Mesendoderm (in vitro differentiated cells): ENCODE measurements at regions not wholly inside any gene's neighbourhood (a gene's known extent, or its start where the extent isn't known, plus 50 kb on each side); places are given as distances from the start of the nearest gene placed in this dataset.

Experiments used
- DNase-seq: peaks from one replicate; pipeline ENCODE4 v3.0.0; 2013
- H2AK5ac ChIP-seq: 2 replicates; pipeline ENCODE4 v1.6.1; 2013; ENCODE audit warnings: low read length, inconsistent platforms
- H2BK120ac ChIP-seq: 2 replicates; pipeline ENCODE4 v1.6.1; 2013; ENCODE audit warnings: low read depth, mild to moderate bottlenecking, low read length, moderate library complexity, mixed read lengths
- H2BK15ac ChIP-seq: replicated peaks from 2 replicates; pipeline ENCODE4 v1.6.1; 2013; ENCODE audit warnings: low read depth, mild to moderate bottlenecking, moderate library complexity
- H2BK5ac ChIP-seq: 2 replicates; pipeline ENCODE4 v1.6.1; 2013; ENCODE audit warnings: low read length, inconsistent platforms
- H3K18ac ChIP-seq: 2 replicates; pipeline ENCODE4 v1.6.1; 2013; ENCODE audit warnings: mild to moderate bottlenecking, low read length, mixed read lengths
- H3K23ac ChIP-seq: one replicate; pipeline ENCODE4 v1.6.1; 2013; ENCODE audit warnings: low read length
- H3K27ac ChIP-seq: 2 replicates; pipeline ENCODE4 v1.5.1; 2013; ENCODE audit warnings: low read depth, mild to moderate bottlenecking, inconsistent platforms, low read length, moderate library complexity
- H3K27me3 ChIP-seq: 2 replicates; pipeline ENCODE4 v1.6.1; 2013; ENCODE audit warnings: low read length, control low read depth, mild to moderate bottlenecking, inconsistent platforms; ENCODE audit not compliant: insufficient read depth, poor library complexity
- H3K36me3 ChIP-seq: 2 replicates; pipeline ENCODE4 v1.6.1; 2013; ENCODE audit warnings: low read length, inconsistent platforms; ENCODE audit not compliant: control insufficient read depth, insufficient read depth
- H3K4ac ChIP-seq: one replicate; pipeline ENCODE4 v1.6.1; 2013; ENCODE audit warnings: low read depth, mild to moderate bottlenecking, low read length, moderate library complexity
- H3K4me1 ChIP-seq: 2 replicates; pipeline ENCODE4 v1.6.1; 2013; ENCODE audit warnings: low read depth, low read length, inconsistent platforms; ENCODE audit not compliant: control insufficient read depth
- H3K4me2 ChIP-seq: 2 replicates; pipeline ENCODE4 v1.6.1; 2013; ENCODE audit warnings: low read length
- H3K4me3 ChIP-seq: 2 replicates; pipeline ENCODE4 v1.5.1; 2013; ENCODE audit warnings: mild to moderate bottlenecking, low read length
- H3K56ac ChIP-seq: one replicate; pipeline ENCODE4 v1.6.1; 2013; ENCODE audit warnings: low read length
- H3K79me1 ChIP-seq: 2 replicates; pipeline ENCODE4 v1.6.1; 2013; ENCODE audit warnings: low read length, inconsistent platforms
- H3K79me2 ChIP-seq: 2 replicates; pipeline ENCODE4 v1.6.1; 2013; ENCODE audit warnings: mild to moderate bottlenecking, low read length; ENCODE audit not compliant: control insufficient read depth, insufficient read depth
- H3K9ac ChIP-seq: 2 replicates; pipeline ENCODE4 v1.6.1; 2013; ENCODE audit warnings: low read length, inconsistent platforms
- H4K5ac ChIP-seq: one replicate; pipeline ENCODE4 v1.6.1; 2013; ENCODE audit warnings: low read length
- H4K8ac ChIP-seq: one replicate; pipeline ENCODE4 v1.6.1; 2013; ENCODE audit warnings: low read depth, mild to moderate bottlenecking, control low read depth, low read length, moderate library complexity
- WGBS: extraction: QIAGEN DNeasy Blood & Tissue Kit; methylation state at CpG from one replicate; pipeline ENCODE4 v1.1.7; 2013; ENCODE audit warnings: low lambda C conversion rate, missing lambda C conversion rate; ENCODE audit not compliant: insufficient coverage; ENCODE audit errors: extremely low coverage; 5-methylcytosine and 5-hydroxymethylcytosine counted together

DNA sequence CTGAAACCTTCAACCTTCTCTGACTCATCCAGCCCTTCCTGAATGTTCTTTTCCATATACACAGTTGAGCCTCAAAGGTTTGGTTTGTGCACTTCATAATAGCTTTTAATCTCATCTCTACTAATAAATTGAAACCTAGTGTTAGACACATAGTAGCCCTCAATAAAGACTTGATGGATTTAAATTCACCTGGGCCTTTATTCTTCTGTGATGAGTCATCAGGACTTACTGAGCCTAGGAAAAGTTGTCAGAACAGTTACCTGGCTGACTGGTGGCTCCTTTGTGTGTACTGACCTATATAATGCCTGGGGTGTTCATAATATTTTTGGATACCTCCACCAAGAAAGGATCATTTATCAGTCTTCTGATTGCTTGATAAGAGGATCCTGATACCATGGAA is 86.4 kb upstream of the NTF3 start:
- Histone ChIP-seq H4K5ac (no peak overlapping the region), H4K8ac (no peak overlapping the region), H2BK120ac (no peak overlapping the region), H3K23ac (no peak overlapping the region), H3K4me3 (no peak overlapping the region), H3K4ac (no peak overlapping the region), H3K36me3 (no peaks in the 10 kb centered on the region), H2BK5ac (no peak overlapping the region), H2AK5ac (no peak overlapping the region), H2BK15ac (no peak overlapping the region), H3K9ac (no peak overlapping the region), H3K4me1 (no peaks in the 10 kb centered on the region), H3K27me3 (no peaks in the 10 kb centered on the region), H3K79me1 (no peaks in the 10 kb centered on the region), H3K18ac (no peak overlapping the region), H3K79me2 (no peaks in the 10 kb centered on the region), H3K27ac (no peak overlapping the region), H3K4me2 (no peak overlapping the region), H3K56ac (no peak overlapping the region)
- DNase-seq: no peak

DNA sequence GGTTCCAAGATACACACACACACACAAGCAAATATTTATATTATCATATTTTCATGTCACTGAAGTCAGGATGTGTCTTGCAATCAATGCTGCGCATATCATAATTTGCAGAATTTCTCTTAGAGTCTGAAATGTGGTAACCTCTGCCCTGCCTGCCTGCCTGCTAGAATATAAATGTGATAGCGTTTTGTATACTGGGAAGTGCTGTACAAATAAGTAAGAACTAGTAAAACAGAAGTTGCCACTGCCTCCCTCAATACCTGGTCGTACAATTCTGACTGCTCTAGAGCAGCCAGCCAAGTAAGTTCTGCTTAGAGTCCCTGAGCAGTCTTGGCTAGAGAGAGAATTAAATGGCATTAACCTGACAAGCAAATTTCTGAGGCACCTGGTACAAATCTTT is 83.9 kb upstream of the NTF3 start:
- no peak overlapping the region for H2AK5ac ChIP-seq
- DNase-seq: no peak
- H3K79me2 ChIP-seq: no peaks in the 10 kb centered on the region
- H3K79me1 ChIP-seq: no peaks in the 10 kb centered on the region
- no peak overlapping the region for H3K4ac ChIP-seq
- no peaks in the 10 kb centered on the region for H3K36me3 ChIP-seq
- no peak overlapping the region for H3K4me2 ChIP-seq
- H4K8ac ChIP-seq: no peak overlapping the region
- no peak overlapping the region for H3K27ac ChIP-seq
- no peak overlapping the region for H2BK15ac ChIP-seq
- H3K9ac ChIP-seq: no peak overlapping the region
- H3K56ac ChIP-seq: no peak overlapping the region
- WGBS: no CpG with 5 or more reads among the region's 3 CpGs
- H3K4me3 ChIP-seq: no peak overlapping the region
- H3K23ac ChIP-seq: no peak overlapping the region
- H4K5ac ChIP-seq: no peak overlapping the region
- no peaks in the 10 kb centered on the region for H3K4me1 ChIP-seq
- no peak overlapping the region for H3K18ac ChIP-seq
- no peaks in the 10 kb centered on the region for H3K27me3 ChIP-seq
- H2BK5ac ChIP-seq: no peak overlapping the region
- no peak overlapping the region for H2BK120ac ChIP-seq

DNA sequence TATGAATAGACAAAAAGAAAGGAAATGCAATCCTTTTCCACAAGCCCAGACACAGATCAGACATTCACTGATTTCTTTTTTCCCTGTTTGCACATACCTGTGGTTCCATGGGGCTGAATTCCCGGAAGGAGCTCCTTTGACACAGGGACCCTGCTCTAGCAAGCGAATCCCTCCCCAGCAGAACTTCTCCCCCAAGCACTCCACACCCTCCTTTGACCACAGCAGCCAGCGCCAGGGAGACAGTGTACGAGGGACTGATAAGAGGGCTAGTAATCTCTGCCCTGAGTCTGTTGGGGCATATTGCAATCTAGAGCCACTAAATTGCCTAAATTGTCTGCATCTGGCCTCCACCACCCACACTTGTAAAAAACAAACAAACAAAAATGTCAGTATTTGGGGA is 83.4 kb upstream of the NTF3 start:
- H3K18ac ChIP-seq: no peak overlapping the region
- no peak overlapping the region for H3K9ac ChIP-seq
- no peaks in the 10 kb centered on the region for H3K36me3 ChIP-seq
- H3K4me1 ChIP-seq: no peaks in the 10 kb centered on the region
- H2AK5ac ChIP-seq: no peak overlapping the region
- H3K4me3 ChIP-seq: no peak overlapping the region
- no peaks in the 10 kb centered on the region for H3K79me1 ChIP-seq
- no CpG with 5 or more reads among the region's 4 CpGs for WGBS
- no peak overlapping the region for H3K4ac ChIP-seq
- H3K56ac ChIP-seq: no peak overlapping the region
- H2BK120ac ChIP-seq: no peak overlapping the region
- H3K27me3 ChIP-seq: no peaks in the 10 kb centered on the region
- H3K23ac ChIP-seq: no peak overlapping the region
- H3K27ac ChIP-seq: no peak overlapping the region
- H4K5ac ChIP-seq: no peak overlapping the region
- no peak overlapping the region for H3K4me2 ChIP-seq
- DNase-seq: peak; percentile 48
- no peak overlapping the region for H2BK15ac ChIP-seq
- no peak overlapping the region for H4K8ac ChIP-seq
- no peaks in the 10 kb centered on the region for H3K79me2 ChIP-seq
- H2BK5ac ChIP-seq: no peak overlapping the region

DNA sequence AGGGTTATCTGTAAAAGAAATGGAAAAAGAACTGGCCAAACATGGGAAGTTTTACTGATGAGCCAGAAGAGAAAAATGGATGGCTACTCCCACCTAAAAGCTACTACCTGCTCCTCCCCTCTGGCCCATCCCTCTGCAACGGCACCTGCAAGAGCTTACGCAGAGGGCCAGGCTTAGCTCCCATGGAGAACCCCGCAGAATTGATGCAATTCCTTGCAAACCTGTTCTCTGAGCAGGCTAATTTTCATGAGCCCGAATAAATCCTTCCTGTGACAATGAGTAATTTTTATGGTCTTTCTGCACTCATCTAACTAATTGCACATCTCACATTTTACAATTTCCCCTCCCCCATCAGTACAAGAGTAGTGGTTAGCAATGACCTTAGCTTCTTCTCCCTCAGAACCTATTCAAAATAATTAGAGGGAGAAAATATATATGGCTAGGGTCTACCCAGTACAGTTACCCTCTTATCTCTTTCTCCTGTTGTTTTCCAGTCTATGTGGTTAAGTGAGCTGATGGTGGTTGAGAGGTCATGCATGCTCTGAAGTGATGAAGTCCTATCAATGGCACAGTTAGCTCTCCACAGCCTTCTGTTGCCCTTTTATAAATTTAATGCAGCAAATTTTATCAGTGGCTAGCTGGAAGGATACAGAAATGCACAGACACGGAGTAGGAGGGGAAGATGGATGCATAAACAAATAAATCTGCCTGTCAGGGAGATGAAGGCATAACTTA is 67.7 kb upstream of the NTF3 start:
- no peak overlapping the region for H3K9ac ChIP-seq
- WGBS: no CpG with 5 or more reads among the region's 5 CpGs
- H2BK15ac ChIP-seq: no peak overlapping the region
- H3K4me1 ChIP-seq: no peaks in the 10 kb centered on the region
- no peak overlapping the region for H3K27ac ChIP-seq
- no peak overlapping the region for H3K4me2 ChIP-seq
- no peak overlapping the region for H2AK5ac ChIP-seq
- no peak overlapping the region for H2BK120ac ChIP-seq
- H4K5ac ChIP-seq: no peak overlapping the region
- H4K8ac ChIP-seq: no peak overlapping the region
- H3K4ac ChIP-seq: no peak overlapping the region
- no peak overlapping the region for H3K4me3 ChIP-seq
- no peak overlapping the region for H3K18ac ChIP-seq
- H3K36me3 ChIP-seq: no peaks in the 10 kb centered on the region
- H3K27me3 ChIP-seq: no peaks in the 10 kb centered on the region
- H3K79me1 ChIP-seq: no peaks in the 10 kb centered on the region
- no peak overlapping the region for H3K23ac ChIP-seq
- no peak for DNase-seq
- H2BK5ac ChIP-seq: no peak overlapping the region
- H3K56ac ChIP-seq: no peak overlapping the region
- no peaks in the 10 kb centered on the region for H3K79me2 ChIP-seq

DNA sequence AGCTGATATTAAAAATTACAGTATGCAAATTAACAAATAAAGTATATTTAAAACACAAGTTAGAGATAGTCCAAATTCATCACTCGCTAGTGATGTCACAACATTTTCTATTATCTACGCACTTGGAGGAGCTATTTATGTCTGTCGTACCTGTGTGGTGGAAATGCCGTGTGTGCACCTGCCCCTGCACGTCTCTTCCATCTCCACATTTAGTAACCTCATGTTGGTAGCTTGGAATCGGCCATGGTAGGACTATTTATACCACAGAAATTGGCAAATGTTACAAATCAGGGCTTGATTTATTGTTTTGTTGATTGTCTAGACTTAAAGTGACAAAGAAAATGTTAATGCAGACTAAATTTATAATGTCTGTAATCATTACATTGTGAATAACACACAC is 62.6 kb upstream of the NTF3 start:
- Histone ChIP-seq H3K27me3 (no peaks in the 10 kb centered on the region), H3K36me3 (no peaks in the 10 kb centered on the region), H3K79me2 (no peaks in the 10 kb centered on the region), H3K4me3 (no peak overlapping the region), H3K18ac (no peak overlapping the region), H3K27ac (no peak overlapping the region), H3K4me1 (no peaks in the 10 kb centered on the region), H2BK5ac (no peak overlapping the region), H2BK120ac (no peak overlapping the region), H3K4ac (no peak overlapping the region), H3K56ac (no peak overlapping the region), H2AK5ac (no peak overlapping the region), H4K5ac (no peak overlapping the region), H2BK15ac (no peak overlapping the region), H3K4me2 (no peak overlapping the region), H3K9ac (no peak overlapping the region), H3K79me1 (no peaks in the 10 kb centered on the region), H3K23ac (no peak overlapping the region), H4K8ac (no peak overlapping the region)
- no CpG with 5 or more reads among the region's 6 CpGs for WGBS
- no peak for DNase-seq

DNA sequence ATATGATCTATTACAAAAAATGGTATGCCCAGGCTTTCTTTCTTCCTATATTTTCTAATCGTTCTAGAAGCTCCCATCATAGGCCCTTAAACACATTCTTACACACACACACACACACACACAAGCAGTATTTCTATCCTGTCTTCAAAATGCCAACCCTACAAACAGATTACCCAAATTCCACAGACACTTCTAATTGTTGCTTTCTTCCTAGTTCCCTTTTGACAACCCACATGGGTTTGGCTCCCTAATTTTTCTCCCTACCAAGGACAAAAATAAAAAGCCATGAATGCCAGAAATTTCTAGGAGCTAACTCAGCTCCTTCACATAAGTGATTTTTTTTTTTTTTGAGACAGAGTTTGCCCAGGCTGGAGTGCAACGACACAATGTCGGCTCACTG is 60.3 kb upstream of the NTF3 start:
- Histone ChIP-seq H3K56ac (no peak overlapping the region), H2BK15ac (no peak overlapping the region), H2BK120ac (no peak overlapping the region), H3K9ac (no peak overlapping the region), H4K8ac (no peak overlapping the region), H3K18ac (no peak overlapping the region), H2BK5ac (no peak overlapping the region), H3K23ac (no peak overlapping the region), H3K79me1 (no peaks in the 10 kb centered on the region), H3K36me3 (no peaks in the 10 kb centered on the region), H3K4me3 (no peak overlapping the region), H3K79me2 (no peaks in the 10 kb centered on the region), H2AK5ac (no peak overlapping the region), H3K4me2 (no peak overlapping the region), H3K27ac (no peak overlapping the region), H3K4me1 (no peaks in the 10 kb centered on the region), H3K27me3 (no peaks in the 10 kb centered on the region), H4K5ac (no peak overlapping the region), H3K4ac (no peak overlapping the region)
- DNase-seq: no peak
- no CpG with 5 or more reads among the region's 3 CpGs for WGBS
